Small intestine (tissue), 7 donors: ENCODE measurements at regions not wholly inside any gene's neighbourhood (a gene's known extent, or its start where the extent isn't known, plus 50 kb on each side); places are given as distances from the start of the nearest gene placed in this dataset.

ENCODE experiments used
- DNase-seq, 2 donors: peaks; one replicate each; pipeline versions ENCODE4 v3.0.0 to v3.0.0-alpha.2; 2013
- FAIRE-seq: peaks from 2 replicates; lab custom pipeline; 2012; peaks lifted over from hg19 to GRCh38; lab: Jason Lieb, UNC
- H3K27ac ChIP-seq, 3 donors: one replicate each; pipeline ENCODE4 v1.5.1; 2013; ENCODE audit warnings: low read length in 2 of 3, mild to moderate bottlenecking in 2 of 3, control low read depth in 1 of 3, inconsistent platforms in 1 of 3, low read depth in 1 of 3, moderate library complexity in 1 of 3
- H3K27me3 ChIP-seq, 3 donors: one replicate each; pipeline ENCODE4 v1.6.1; 2013; ENCODE audit warnings: low read length in 3 of 3, inconsistent platforms in 1 of 3; ENCODE audit not compliant: control insufficient read depth in 3 of 3, insufficient read depth in 3 of 3
- H3K36me3 ChIP-seq, 3 donors: one replicate each; pipeline ENCODE4 v1.6.1; 2013; ENCODE audit warnings: low read length in 3 of 3, inconsistent platforms in 1 of 3, low read depth in 1 of 3, mild to moderate bottlenecking in 1 of 3, moderate library complexity in 1 of 3; ENCODE audit not compliant: control insufficient read depth in 3 of 3, insufficient read depth in 2 of 3
- H3K4me1 ChIP-seq, 3 donors: one replicate each; pipeline ENCODE4 v1.6.1; 2013; ENCODE audit warnings: low read length in 2 of 3, inconsistent platforms in 1 of 3, low read depth in 1 of 3, mild to moderate bottlenecking in 1 of 3, moderate library complexity in 1 of 3; ENCODE audit not compliant: control insufficient read depth in 3 of 3, insufficient read depth in 2 of 3
- H3K4me3 ChIP-seq, 3 donors: one replicate each; pipeline ENCODE4 v1.5.1; 2013; ENCODE audit warnings: low read length in 3 of 3, control low read depth in 1 of 3, inconsistent platforms in 1 of 3, low read depth in 1 of 3, mild to moderate bottlenecking in 1 of 3, moderate library complexity in 1 of 3
- H3K9me3 ChIP-seq, 2 donors: one replicate each; pipeline ENCODE4 v1.6.1; 2013; ENCODE audit warnings: low read depth in 1 of 2, low read length in 1 of 2; ENCODE audit not compliant: control insufficient read depth in 2 of 2, insufficient read depth in 1 of 2
- WGBS, 3 donors: extraction: QIAGEN DNeasy Blood & Tissue Kit; methylation state at CpG; one replicate each; pipeline ENCODE4 v1.1.7; 2013; 5-methylcytosine and 5-hydroxymethylcytosine counted together
- donor health status: healthy with polysubstance abuse.
- donor health status: control.
- donor health status: control.
- donor health status: Bipolar disorder and iron deficiency.
- donor health status: healthy.

DNA sequence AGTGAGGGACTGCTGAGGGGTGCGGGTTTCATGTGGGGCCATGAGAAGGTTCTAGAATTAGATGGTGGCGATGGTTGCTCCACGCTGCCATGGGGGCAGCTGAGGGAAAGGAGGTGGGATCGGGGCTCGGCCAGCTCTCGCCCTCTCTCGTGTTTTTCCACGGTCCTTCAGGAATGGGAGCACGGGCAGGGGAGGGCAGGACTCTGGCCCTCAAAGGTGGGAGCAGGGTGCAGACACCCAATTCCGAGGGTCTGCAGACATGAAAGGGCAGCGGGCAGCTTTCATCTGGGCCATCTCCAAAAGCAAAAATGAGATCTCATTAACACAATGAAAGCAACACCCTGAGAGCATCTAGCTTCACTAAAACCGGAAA lies 53.4 kb upstream of the SALL3 start:
- DNase-seq (no peak), FAIRE-seq (no peak)
- no peaks in the 10 kb centered on the region for H3K36me3 ChIP-seq
- no peaks in the 10 kb centered on the region for H3K4me1 ChIP-seq
- H3K27me3 ChIP-seq, result peaks cover 0 to 4% (median 0%) of the 10 kb centered on the region in 3 donors
- H3K9me3 ChIP-seq, result peaks cover 1 to 4% of the 10 kb centered on the region in 2 donors
- H3K27ac ChIP-seq, result no peak overlapping the region
- no peak overlapping the region for H3K4me3 ChIP-seq
- 91 to 95% (median 92%) methylated on average over 12 of the region's 12 CpGs for WGBS, 3 donors

DNA sequence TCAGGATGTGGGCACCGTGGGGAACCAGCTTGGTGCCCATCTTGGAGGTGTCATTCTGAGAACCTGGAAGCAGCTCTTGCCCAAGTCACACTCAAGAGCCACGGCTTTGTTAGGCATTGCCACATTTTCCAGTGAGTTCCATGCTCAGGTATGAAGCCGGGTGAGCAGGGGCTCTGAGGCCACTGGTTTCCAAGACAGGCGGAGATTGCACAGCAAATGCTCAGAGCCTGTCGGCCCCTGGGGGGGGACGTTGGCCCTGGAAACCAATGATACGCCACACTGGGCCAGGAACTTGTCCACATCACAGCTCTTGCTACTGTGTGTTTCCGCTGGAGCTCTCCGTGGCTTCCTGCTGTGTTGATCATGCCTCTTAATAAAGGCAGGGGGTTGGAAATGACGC lies 52.5 kb upstream of the SALL3 start:
- peaks cover 1 to 4% of the 10 kb centered on the region in 2 donors for H3K9me3 ChIP-seq
- no peaks in the 10 kb centered on the region for H3K4me1 ChIP-seq
- 70 to 72% (median 72%) methylated on average over 10 of the region's 10 CpGs for WGBS, 3 donors
- DNase-seq, result no peak
- no peak for FAIRE-seq
- no peaks in the 10 kb centered on the region for H3K36me3 ChIP-seq
- no peak overlapping the region for H3K27ac ChIP-seq
- H3K27me3 ChIP-seq, result no peaks in the 10 kb centered on the region
- no peak overlapping the region for H3K4me3 ChIP-seq

DNA sequence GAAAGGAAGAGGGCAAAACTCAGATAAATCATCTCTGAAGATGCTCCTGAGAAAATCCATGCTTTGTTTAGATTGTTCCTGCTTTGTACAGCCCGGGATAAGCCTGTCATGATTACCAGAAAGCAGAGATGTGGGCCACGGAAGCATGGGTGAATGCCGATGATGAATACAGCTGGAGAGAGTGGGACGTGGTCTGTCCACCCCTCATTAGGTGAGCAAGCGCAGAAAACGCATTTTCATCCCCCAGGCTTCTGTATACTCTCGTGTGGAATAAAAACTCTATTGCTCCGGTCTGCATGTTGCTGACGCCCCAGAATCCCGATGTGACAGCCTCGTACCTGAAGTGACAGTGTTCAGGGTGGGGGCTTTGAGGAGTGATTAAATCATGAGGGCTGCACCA lies 52.0 kb upstream of the SALL3 start:
- DNase-seq (no peak), FAIRE-seq (no peak)
- WGBS, 3 donors, result 82 to 90% (median 89%) methylated on average over 11 of the region's 11 CpGs
- Histone ChIP-seq H3K27ac (no peak overlapping the region), H3K4me1 (no peaks in the 10 kb centered on the region), H3K4me3 (no peak overlapping the region), H3K27me3 (no peaks in the 10 kb centered on the region), H3K36me3 (no peaks in the 10 kb centered on the region), H3K9me3 (peaks cover 1 to 4% of the 10 kb centered on the region in 2 donors)

DNA sequence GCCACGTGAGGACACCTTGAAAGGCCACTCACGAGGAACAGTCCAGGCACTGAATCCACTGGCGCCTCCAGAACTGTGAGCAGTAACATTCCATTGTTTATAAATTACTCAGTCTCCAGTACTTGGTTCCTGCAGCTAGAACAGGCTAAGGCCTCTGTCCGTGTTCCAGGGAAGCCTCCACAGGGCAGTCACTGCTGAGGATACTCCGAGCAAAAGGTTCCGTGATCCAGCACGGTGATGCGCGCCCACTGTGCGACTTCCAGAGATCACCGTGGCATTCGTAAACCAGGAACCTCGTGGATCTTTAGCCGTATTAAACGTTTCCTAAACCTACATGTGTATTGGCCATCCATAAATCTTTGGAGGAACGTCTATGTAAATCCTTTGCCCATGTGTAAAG lies 51.5 kb upstream of the SALL3 start:
- WGBS, 3 donors, result 88 to 90% (median 88%) methylated on average over 16 of the region's 16 CpGs

DNA sequence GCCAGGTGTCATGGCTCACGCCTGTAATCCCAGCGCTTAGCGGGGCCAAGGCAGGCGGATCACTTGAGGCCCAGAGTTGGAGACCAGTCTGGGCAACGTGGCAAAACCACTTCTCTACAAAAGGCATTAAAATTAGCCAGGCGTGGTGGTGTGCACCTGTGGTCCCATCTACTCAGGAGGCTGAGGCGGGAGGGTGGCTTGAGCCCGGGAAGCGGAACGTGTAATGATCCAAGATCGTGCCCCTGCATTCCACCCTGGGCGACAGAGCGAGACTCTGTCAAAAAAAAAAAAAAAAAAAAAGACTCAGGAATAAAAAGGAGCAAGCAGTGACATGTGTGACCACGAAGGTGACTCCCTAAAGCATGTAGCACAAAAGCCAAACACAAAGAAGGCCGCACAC lies 50.1 kb upstream of the SALL3 start:
- H3K27me3 ChIP-seq, result no peaks in the 10 kb centered on the region
- DNase-seq, result no peak
- H3K36me3 ChIP-seq, result no peaks in the 10 kb centered on the region
- peaks cover 1 to 4% of the 10 kb centered on the region in 2 donors for H3K9me3 ChIP-seq
- no peak overlapping the region for H3K27ac ChIP-seq
- no peaks in the 10 kb centered on the region for H3K4me1 ChIP-seq
- no peak for FAIRE-seq
- 85 to 90% (median 86%) methylated on average over 15 of the region's 15 CpGs for WGBS, 3 donors
- H3K4me3 ChIP-seq, result no peak overlapping the region

More for the DNA sequence above, 51.5 kb upstream of the SALL3 start:
- H3K4me1 ChIP-seq, result no peaks in the 10 kb centered on the region
- H3K4me3 ChIP-seq, result no peak overlapping the region
- H3K36me3 ChIP-seq, result no peaks in the 10 kb centered on the region
- no peak overlapping the region for H3K27ac ChIP-seq
- FAIRE-seq, result no peak
- peaks cover 1 to 4% of the 10 kb centered on the region in 2 donors for H3K9me3 ChIP-seq
- DNase-seq, result no peak
- H3K27me3 ChIP-seq, result no peaks in the 10 kb centered on the region
